ENCODE measurements at regions not wholly inside any gene's neighbourhood (a gene's known extent, or its start where the extent isn't known, plus 50 kb on each side); places are given as distances from the start of the nearest gene placed in this dataset.

- H3K9me3 ChIP-seq (ENCODE audit: control insufficient read depth, low read length): peaks cover 67% of the 10 kb centered on the region
Measured at GRCh38 chr2:118521272-118521671, 326.2 kb downstream of the EN1 start.

GRCh38 chr2:118520246-118520645 is 327.2 kb downstream of the EN1 start:
- Histone ChIP-seq H4K8ac (ENCODE audit: low read length) (no peak overlapping the region), H2AK5ac (ENCODE audit: low read length, severe bottlenecking) (no peak overlapping the region), H3K9ac (ENCODE audit: low read length) (no peak overlapping the region), H2AFZ (ENCODE audit: low read depth, low read length) (no peak overlapping the region), H3K18ac (ENCODE audit: low read depth in 1 of 2, low read length in 2 of 2) (no peak overlapping the region), H3K9me3 (ENCODE audit: control insufficient read depth, low read length) (peaks cover 71% of the 10 kb centered on the region), H3K4ac (ENCODE audit: low read depth in 1 of 2, low read length in 2 of 2) (no peak overlapping the region), H3K4me2 (ENCODE audit: low read length, poor library complexity, severe bottlenecking) (no peak overlapping the region), H4K91ac (ENCODE audit: low read length) (no peak overlapping the region), H3K4me1 (ENCODE audit: control insufficient read depth, insufficient read depth, low read depth, low read length) (no peaks in the 10 kb centered on the region), H3K23ac (ENCODE audit: low read length in 2 of 2) (no peak overlapping the region), H2BK5ac (ENCODE audit: low read depth, low read length, poor library complexity, severe bottlenecking) (no peak overlapping the region), H3K27me3 (ENCODE audit: control insufficient read depth in 1 of 2, insufficient read depth in 1 of 2, low read length in 2 of 2) (no peaks in the 10 kb centered on the region), H3K79me1 (replicated peaks; ENCODE audit: low read length, poor library complexity, severe bottlenecking) (no peaks in the 10 kb centered on the region), H2BK12ac (ENCODE audit: low read length in 2 of 2) (no peak overlapping the region), H3K27ac (ENCODE audit: low read length, poor library complexity, severe bottlenecking) (no peak overlapping the region), H3K4me3 (ENCODE audit: insufficient read depth in 1 of 2, low read depth in 1 of 2, low read length in 2 of 2) (no peak overlapping the region), H3K14ac (ENCODE audit: low read length in 2 of 2) (no peak overlapping the region), H2BK120ac (ENCODE audit: low read depth, low read length) (no peak overlapping the region), H3K36me3 (ENCODE audit: control insufficient read depth in 1 of 2, insufficient read depth in 2 of 2, low read depth in 1 of 2, low read length in 2 of 2) (no peaks in the 10 kb centered on the region), H2BK15ac (ENCODE audit: low read depth, poor library complexity, severe bottlenecking) (no peak overlapping the region)
- 94% methylated on average over 4 of the region's 4 CpGs for WGBS
- no peak for DNase-seq

More at GRCh38 chr2:118521272-118521671, 326.2 kb downstream of the EN1 start:
- Histone ChIP-seq H2BK12ac (ENCODE audit: low read length in 2 of 2) (no peak overlapping the region), H4K8ac (ENCODE audit: low read length) (no peak overlapping the region), H3K9ac (ENCODE audit: low read length) (no peak overlapping the region), H3K27ac (ENCODE audit: low read length, poor library complexity, severe bottlenecking) (no peak overlapping the region), H3K4me1 (ENCODE audit: control insufficient read depth, insufficient read depth, low read depth, low read length) (no peaks in the 10 kb centered on the region), H4K91ac (ENCODE audit: low read length) (no peak overlapping the region), H2BK120ac (ENCODE audit: low read depth, low read length) (no peak overlapping the region), H3K18ac (ENCODE audit: low read depth in 1 of 2, low read length in 2 of 2) (no peak overlapping the region), H2BK5ac (ENCODE audit: low read depth, low read length, poor library complexity, severe bottlenecking) (no peak overlapping the region), H3K4me2 (ENCODE audit: low read length, poor library complexity, severe bottlenecking) (no peak overlapping the region), H3K4me3 (ENCODE audit: insufficient read depth in 1 of 2, low read depth in 1 of 2, low read length in 2 of 2) (no peak overlapping the region), H3K79me1 (replicated peaks; ENCODE audit: low read length, poor library complexity, severe bottlenecking) (no peaks in the 10 kb centered on the region), H3K27me3 (ENCODE audit: control insufficient read depth in 1 of 2, insufficient read depth in 1 of 2, low read length in 2 of 2) (peaks cover 0 to 10% of the 10 kb centered on the region in 2 experiments), H3K14ac (ENCODE audit: low read length in 2 of 2) (no peak overlapping the region), H2BK15ac (ENCODE audit: low read depth, poor library complexity, severe bottlenecking) (no peak overlapping the region), H2AK5ac (ENCODE audit: low read length, severe bottlenecking) (no peak overlapping the region), H3K36me3 (ENCODE audit: control insufficient read depth in 1 of 2, insufficient read depth in 2 of 2, low read depth in 1 of 2, low read length in 2 of 2) (no peaks in the 10 kb centered on the region), H3K4ac (ENCODE audit: low read depth in 1 of 2, low read length in 2 of 2) (no peak overlapping the region), H3K23ac (ENCODE audit: low read length in 2 of 2) (no peak overlapping the region), H2AFZ (ENCODE audit: low read depth, low read length) (no peak overlapping the region)
- WGBS: 67% methylated on average over 3 of the region's 3 CpGs
- no peak for DNase-seq

GRCh38 chr2:118519511-118519910 is 327.9 kb downstream of the EN1 start:
- Histone ChIP-seq H3K4me2 (ENCODE audit: low read length, poor library complexity, severe bottlenecking) (no peak overlapping the region), H4K91ac (ENCODE audit: low read length) (no peak overlapping the region), H3K27me3 (ENCODE audit: control insufficient read depth in 1 of 2, insufficient read depth in 1 of 2, low read length in 2 of 2) (no peaks in the 10 kb centered on the region), H3K79me1 (replicated peaks; ENCODE audit: low read length, poor library complexity, severe bottlenecking) (no peaks in the 10 kb centered on the region), H3K9me3 (ENCODE audit: control insufficient read depth, low read length) (peaks cover 70% of the 10 kb centered on the region), H3K4me1 (ENCODE audit: control insufficient read depth, insufficient read depth, low read depth, low read length) (no peaks in the 10 kb centered on the region), H3K36me3 (ENCODE audit: control insufficient read depth in 1 of 2, insufficient read depth in 2 of 2, low read depth in 1 of 2, low read length in 2 of 2) (no peaks in the 10 kb centered on the region), H2BK120ac (ENCODE audit: low read depth, low read length) (no peak overlapping the region), H2BK15ac (ENCODE audit: low read depth, poor library complexity, severe bottlenecking) (no peak overlapping the region), H2AK5ac (ENCODE audit: low read length, severe bottlenecking) (no peak overlapping the region), H3K4me3 (ENCODE audit: insufficient read depth in 1 of 2, low read depth in 1 of 2, low read length in 2 of 2) (peak overlapping the region in 1 of 2 experiments; percentile 7), H3K27ac (ENCODE audit: low read length, poor library complexity, severe bottlenecking) (no peak overlapping the region), H3K18ac (ENCODE audit: low read depth in 1 of 2, low read length in 2 of 2) (no peak overlapping the region), H3K4ac (ENCODE audit: low read depth in 1 of 2, low read length in 2 of 2) (no peak overlapping the region), H2BK5ac (ENCODE audit: low read depth, low read length, poor library complexity, severe bottlenecking) (no peak overlapping the region), H4K8ac (ENCODE audit: low read length) (no peak overlapping the region), H3K23ac (ENCODE audit: low read length in 2 of 2) (no peak overlapping the region), H3K9ac (ENCODE audit: low read length) (no peak overlapping the region), H2AFZ (ENCODE audit: low read depth, low read length) (no peak overlapping the region), H2BK12ac (ENCODE audit: low read length in 2 of 2) (no peak overlapping the region), H3K14ac (ENCODE audit: low read length in 2 of 2) (no peak overlapping the region)
- no peak for DNase-seq

GRCh38 chr2:118510807-118511206 is 336.6 kb downstream of the EN1 start:
- no peak overlapping the region for H2AK5ac ChIP-seq (ENCODE audit: low read length, severe bottlenecking)
- no peak overlapping the region for H3K23ac ChIP-seq (ENCODE audit: low read length in 2 of 2)
- DNase-seq: no peak
- no peak overlapping the region for H3K4ac ChIP-seq (ENCODE audit: low read depth in 1 of 2, low read length in 2 of 2)
- no peak overlapping the region for H4K8ac ChIP-seq (ENCODE audit: low read length)
- H2BK120ac ChIP-seq (ENCODE audit: low read depth, low read length): no peak overlapping the region
- 71% methylated on average over 3 of the region's 4 CpGs for WGBS
- H3K27ac ChIP-seq (ENCODE audit: low read length, poor library complexity, severe bottlenecking): no peak overlapping the region
- H3K4me3 ChIP-seq (ENCODE audit: insufficient read depth in 1 of 2, low read depth in 1 of 2, low read length in 2 of 2): no peak overlapping the region
- no peak overlapping the region for H2BK5ac ChIP-seq (ENCODE audit: low read depth, low read length, poor library complexity, severe bottlenecking)
- H3K14ac ChIP-seq (ENCODE audit: low read length in 2 of 2): no peak overlapping the region
- H2BK12ac ChIP-seq (ENCODE audit: low read length in 2 of 2): no peak overlapping the region
- no peaks in the 10 kb centered on the region for H3K36me3 ChIP-seq (ENCODE audit: control insufficient read depth in 1 of 2, insufficient read depth in 2 of 2, low read depth in 1 of 2, low read length in 2 of 2)
- no peak overlapping the region for H4K91ac ChIP-seq (ENCODE audit: low read length)
- H2AFZ ChIP-seq (ENCODE audit: low read depth, low read length): no peak overlapping the region
- H3K27me3 ChIP-seq (ENCODE audit: control insufficient read depth in 1 of 2, insufficient read depth in 1 of 2, low read length in 2 of 2): peaks cover 0 to 7% of the 10 kb centered on the region in 2 experiments
- H3K18ac ChIP-seq (ENCODE audit: low read depth in 1 of 2, low read length in 2 of 2): no peak overlapping the region
- H3K4me2 ChIP-seq (ENCODE audit: low read length, poor library complexity, severe bottlenecking): no peak overlapping the region
- no peaks in the 10 kb centered on the region for H3K4me1 ChIP-seq (ENCODE audit: control insufficient read depth, insufficient read depth, low read depth, low read length)
- H2BK15ac ChIP-seq (ENCODE audit: low read depth, poor library complexity, severe bottlenecking): no peak overlapping the region
- H3K9me3 ChIP-seq (ENCODE audit: control insufficient read depth, low read length): peaks cover 40% of the 10 kb centered on the region
- no peaks in the 10 kb centered on the region for H3K79me1 ChIP-seq (replicated peaks; ENCODE audit: low read length, poor library complexity, severe bottlenecking)
- H3K9ac ChIP-seq (ENCODE audit: low read length): no peak overlapping the region
